ENCODE measurements at regions not wholly inside any gene's neighbourhood (a gene's known extent, or its start where the extent isn't known, plus 50 kb on each side); places are given as distances from the start of the nearest gene placed in this dataset.

DNA sequence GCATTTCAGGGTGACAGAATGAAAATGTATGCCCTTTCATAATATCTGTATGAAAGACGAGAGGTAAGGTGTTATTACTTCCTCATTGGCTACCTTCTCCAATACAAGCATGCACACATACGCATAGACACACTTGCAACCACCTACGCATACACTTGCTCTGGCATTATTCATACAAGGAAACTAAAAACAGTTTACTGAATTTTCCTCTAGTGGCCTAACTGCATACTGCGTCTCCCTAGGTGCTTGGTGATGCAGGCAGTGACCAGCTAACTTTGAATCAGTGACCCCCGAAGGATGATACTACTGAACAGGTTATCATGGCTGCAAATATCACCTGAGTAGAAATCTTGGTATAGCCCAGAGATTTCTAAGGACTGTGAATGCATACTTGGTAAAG is 593.1 kb downstream of the PKHD1 start:
- Histone ChIP-seq H3K9me3 (ENCODE audit: control insufficient read depth in 2 of 3, low read length in 3 of 3) (no peaks in the 10 kb centered on the region), H3K27ac (ENCODE audit: low read depth, low read length) (no peak overlapping the region), H3K27me3 (ENCODE audit: control insufficient read depth in 2 of 2, insufficient read depth in 2 of 2, low read length in 2 of 2) (no peaks in the 10 kb centered on the region), H3K4me1 (ENCODE audit: control insufficient read depth in 2 of 2, insufficient read depth in 2 of 2, low read length in 2 of 2) (no peaks in the 10 kb centered on the region), H3K4me3 (ENCODE audit: low read length) (no peak overlapping the region), H3K36me3 (ENCODE audit: control insufficient read depth in 2 of 3, insufficient read depth in 3 of 3, low read length in 3 of 3) (no peaks in the 10 kb centered on the region)
- H3K4me3 Mint-ChIP-seq = no peak overlapping the region
- H3K27me3 Mint-ChIP-seq = no peaks in the 10 kb centered on the region
- H3K36me3 Mint-ChIP-seq = no peaks in the 10 kb centered on the region
- POLR2A ChIA-PET = no interaction called here
- ATAC-seq (no peak), DNase-seq (no peak)
- no peaks in the 10 kb centered on the region for H3K4me1 Mint-ChIP-seq
- H3K27ac Mint-ChIP-seq = no peak overlapping the region
- peaks cover 0 to 12% (median 2%) of the 10 kb centered on the region in 11 donors for H3K9me3 Mint-ChIP-seq
- CTCF ChIA-PET = no interaction called here
- intact Hi-C loops (cut with micrococcal nuclease) = no loop called here

DNA sequence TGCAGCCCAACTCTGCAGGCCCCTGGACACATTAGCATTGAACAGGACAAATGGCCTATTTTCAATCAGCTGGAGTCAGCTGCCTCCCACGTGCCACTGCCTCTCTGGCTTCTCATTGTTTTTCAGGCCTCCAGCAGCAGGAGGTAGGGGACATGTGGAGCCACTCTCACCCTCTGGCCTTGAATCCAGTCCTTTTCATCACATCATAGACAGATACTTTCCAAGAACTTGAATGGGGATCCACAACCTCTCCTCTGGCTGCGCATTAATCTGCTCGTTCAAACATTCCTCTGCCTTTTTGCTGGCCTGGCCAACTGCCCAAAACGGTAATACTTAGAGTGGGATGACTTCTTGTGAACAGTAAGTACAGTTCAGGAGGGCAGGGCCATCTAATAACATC is 592.3 kb downstream of the PKHD1 start:
- DNase-seq (no peak), ATAC-seq (no peak)
- intact Hi-C loops (cut with micrococcal nuclease) = no loop called here
- no peaks in the 10 kb centered on the region for H3K4me1 ChIP-seq (ENCODE audit: control insufficient read depth in 2 of 2, insufficient read depth in 2 of 2, low read length in 2 of 2)
- H3K4me1 Mint-ChIP-seq = no peaks in the 10 kb centered on the region
- H3K36me3 ChIP-seq (ENCODE audit: control insufficient read depth in 2 of 3, insufficient read depth in 3 of 3, low read length in 3 of 3) = no peaks in the 10 kb centered on the region
- no peak overlapping the region for H3K4me3 Mint-ChIP-seq
- no peaks in the 10 kb centered on the region for H3K27me3 Mint-ChIP-seq
- CTCF ChIA-PET = no interaction called here
- H3K4me3 ChIP-seq (ENCODE audit: low read length) = no peak overlapping the region
- POLR2A ChIA-PET = no interaction called here
- H3K27me3 ChIP-seq (ENCODE audit: control insufficient read depth in 2 of 2, insufficient read depth in 2 of 2, low read length in 2 of 2) = no peaks in the 10 kb centered on the region
- peaks cover 0 to 12% (median 2%) of the 10 kb centered on the region in 11 donors for H3K9me3 Mint-ChIP-seq
- H3K36me3 Mint-ChIP-seq = no peaks in the 10 kb centered on the region
- no peaks in the 10 kb centered on the region for H3K9me3 ChIP-seq (ENCODE audit: control insufficient read depth in 2 of 3, low read length in 3 of 3)
- no peak overlapping the region for H3K27ac Mint-ChIP-seq
- H3K27ac ChIP-seq (ENCODE audit: low read depth, low read length) = no peak overlapping the region

- no peak for DNase-seq
- intact Hi-C loops (cut with micrococcal nuclease) = no loop called here
- no peak overlapping the region for H3K27ac Mint-ChIP-seq
- H3K4me3 Mint-ChIP-seq = no peak overlapping the region
- no peaks in the 10 kb centered on the region for H3K4me1 Mint-ChIP-seq
- no peaks in the 10 kb centered on the region for H3K36me3 ChIP-seq (ENCODE audit: control insufficient read depth in 2 of 3, insufficient read depth in 3 of 3, low read length in 3 of 3)
- POLR2A ChIA-PET = no interaction called here
- no peak overlapping the region for H3K4me3 ChIP-seq (ENCODE audit: low read length)
- H3K27me3 Mint-ChIP-seq = no peaks in the 10 kb centered on the region
- H3K27me3 ChIP-seq (ENCODE audit: control insufficient read depth in 2 of 2, insufficient read depth in 2 of 2, low read length in 2 of 2) = no peaks in the 10 kb centered on the region
- H3K27ac ChIP-seq (ENCODE audit: low read depth, low read length) = no peak overlapping the region
- peaks cover 0 to 6% (median 2%) of the 10 kb centered on the region in 11 donors for H3K9me3 Mint-ChIP-seq
- no peaks in the 10 kb centered on the region for H3K36me3 Mint-ChIP-seq
- H3K9me3 ChIP-seq (ENCODE audit: control insufficient read depth in 2 of 3, low read length in 3 of 3) = no peaks in the 10 kb centered on the region
- no peaks in the 10 kb centered on the region for H3K4me1 ChIP-seq (ENCODE audit: control insufficient read depth in 2 of 2, insufficient read depth in 2 of 2, low read length in 2 of 2)
- no peak for ATAC-seq
- CTCF ChIA-PET = no interaction called here
Observed at GRCh38 chr6:51495610-51496396, 591.6 kb downstream of the PKHD1 start.

DNA sequence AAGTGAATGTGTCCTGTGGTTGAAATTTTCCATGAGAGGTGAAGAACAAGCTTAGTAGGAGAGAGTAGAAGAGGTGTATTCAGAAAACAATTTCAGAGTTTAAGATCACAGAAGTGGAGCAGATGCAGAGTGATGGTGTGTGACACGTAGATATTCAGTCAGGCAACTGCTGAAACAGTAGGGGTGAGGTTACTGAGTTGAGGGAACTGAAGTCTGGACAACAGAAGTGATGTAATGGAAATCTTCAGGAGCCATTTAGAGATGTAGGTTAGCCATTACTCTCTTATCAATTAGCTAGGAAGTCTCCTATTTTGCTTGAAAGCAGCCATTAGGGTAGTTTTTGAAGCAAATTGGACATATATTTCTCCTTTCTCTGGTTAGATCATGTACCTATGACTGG is 584.4 kb downstream of the PKHD1 start:
- Mint-ChIP-seq H3K4me3 (no peak overlapping the region), H3K27ac (no peak overlapping the region), H3K27me3 (no peaks in the 10 kb centered on the region), H3K36me3 (no peaks in the 10 kb centered on the region), H3K4me1 (no peaks in the 10 kb centered on the region), H3K9me3 (peaks cover 0 to 5% (median 0%) of the 10 kb centered on the region in 11 donors)
- no peaks in the 10 kb centered on the region for H3K9me3 ChIP-seq (ENCODE audit: control insufficient read depth in 2 of 3, low read length in 3 of 3)
- intact Hi-C loops (cut with micrococcal nuclease) = no loop called here
- DNase-seq (no peak), ATAC-seq (no peak)
- no peak overlapping the region for H3K4me3 ChIP-seq (ENCODE audit: low read length)
- no peaks in the 10 kb centered on the region for H3K4me1 ChIP-seq (ENCODE audit: control insufficient read depth in 2 of 2, insufficient read depth in 2 of 2, low read length in 2 of 2)
- CTCF ChIA-PET = no interaction called here
- POLR2A ChIA-PET = no interaction called here
- no peaks in the 10 kb centered on the region for H3K36me3 ChIP-seq (ENCODE audit: control insufficient read depth in 2 of 3, insufficient read depth in 3 of 3, low read length in 3 of 3)
- no peak overlapping the region for H3K27ac ChIP-seq (ENCODE audit: low read depth, low read length)
- H3K27me3 ChIP-seq (ENCODE audit: control insufficient read depth in 2 of 2, insufficient read depth in 2 of 2, low read length in 2 of 2) = no peaks in the 10 kb centered on the region

GRCh38 chr6:51505434-51505833 is 582.0 kb downstream of the PKHD1 start:
- ChIA-PET POLR2A (no interaction called here), CTCF (no interaction called here)
- H3K4me3 ChIP-seq (ENCODE audit: low read length) = no peak overlapping the region
- no peaks in the 10 kb centered on the region for H3K9me3 ChIP-seq (ENCODE audit: control insufficient read depth in 2 of 3, low read length in 3 of 3)
- no peak for DNase-seq
- H3K27me3 ChIP-seq (ENCODE audit: control insufficient read depth in 2 of 2, insufficient read depth in 2 of 2, low read length in 2 of 2) = no peaks in the 10 kb centered on the region
- no peaks in the 10 kb centered on the region for H3K4me1 ChIP-seq (ENCODE audit: control insufficient read depth in 2 of 2, insufficient read depth in 2 of 2, low read length in 2 of 2)
- H3K4me1 Mint-ChIP-seq = no peaks in the 10 kb centered on the region
- peaks cover 0 to 5% (median 0%) of the 10 kb centered on the region in 11 donors for H3K9me3 Mint-ChIP-seq
- no peak overlapping the region for H3K4me3 Mint-ChIP-seq
- ATAC-seq = no peak
- H3K27ac ChIP-seq (ENCODE audit: low read depth, low read length) = no peak overlapping the region
- no peaks in the 10 kb centered on the region for H3K27me3 Mint-ChIP-seq
- H3K36me3 Mint-ChIP-seq = no peaks in the 10 kb centered on the region
- no peaks in the 10 kb centered on the region for H3K36me3 ChIP-seq (ENCODE audit: control insufficient read depth in 2 of 3, insufficient read depth in 3 of 3, low read length in 3 of 3)
- intact Hi-C loops (cut with micrococcal nuclease) = no loop called here
- H3K27ac Mint-ChIP-seq = no peak overlapping the region

DNA sequence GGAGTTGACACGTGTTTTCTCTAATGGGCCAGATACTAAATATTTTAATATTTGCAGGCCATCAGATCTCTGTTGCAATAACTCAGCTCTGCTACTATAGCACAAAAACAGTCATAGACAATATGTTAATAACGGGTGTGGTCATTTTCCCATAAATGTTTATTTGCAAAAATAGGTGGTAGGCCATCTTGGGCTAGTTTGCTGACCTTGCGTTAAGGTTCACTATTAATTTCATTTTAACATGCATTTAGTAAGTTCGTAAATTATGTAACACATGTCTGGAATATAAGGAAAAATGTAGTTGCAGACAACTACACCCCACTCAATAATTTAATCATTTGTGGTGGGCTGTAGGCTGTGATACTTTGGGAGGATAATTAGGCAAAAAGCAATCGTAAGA is 577.8 kb downstream of the PKHD1 start:
- H3K36me3 ChIP-seq (ENCODE audit: control insufficient read depth in 2 of 3, insufficient read depth in 3 of 3, low read length in 3 of 3) = no peaks in the 10 kb centered on the region
- Mint-ChIP-seq H3K4me1 (no peaks in the 10 kb centered on the region), H3K27me3 (no peaks in the 10 kb centered on the region), H3K36me3 (no peaks in the 10 kb centered on the region), H3K4me3 (no peak overlapping the region), H3K9me3 (peaks cover 0 to 5% (median 0%) of the 10 kb centered on the region in 11 donors), H3K27ac (no peak overlapping the region)
- H3K9me3 ChIP-seq (ENCODE audit: control insufficient read depth in 2 of 3, low read length in 3 of 3) = no peaks in the 10 kb centered on the region
- H3K4me1 ChIP-seq (ENCODE audit: control insufficient read depth in 2 of 2, insufficient read depth in 2 of 2, low read length in 2 of 2) = no peaks in the 10 kb centered on the region
- H3K27me3 ChIP-seq (ENCODE audit: control insufficient read depth in 2 of 2, insufficient read depth in 2 of 2, low read length in 2 of 2) = no peaks in the 10 kb centered on the region
- no peak overlapping the region for H3K4me3 ChIP-seq (ENCODE audit: low read length)
- POLR2A ChIA-PET = no interaction called here
- no peak for DNase-seq
- CTCF ChIA-PET = no interaction called here
- intact Hi-C loops (cut with micrococcal nuclease) = no loop called here
- no peak overlapping the region for H3K27ac ChIP-seq (ENCODE audit: low read depth, low read length)
- no peak for ATAC-seq

GRCh38 chr6:51511081-51511480 is 576.3 kb downstream of the PKHD1 start:
- H3K36me3 ChIP-seq (ENCODE audit: control insufficient read depth in 2 of 3, insufficient read depth in 3 of 3, low read length in 3 of 3) = no peaks in the 10 kb centered on the region
- ChIA-PET CTCF (no interaction called here), POLR2A (no interaction called here)
- H3K4me1 ChIP-seq (ENCODE audit: control insufficient read depth in 2 of 2, insufficient read depth in 2 of 2, low read length in 2 of 2) = no peaks in the 10 kb centered on the region
- no peak for ATAC-seq
- H3K4me1 Mint-ChIP-seq = no peaks in the 10 kb centered on the region
- no peak overlapping the region for H3K4me3 ChIP-seq (ENCODE audit: low read length)
- DNase-seq = no peak
- H3K27ac ChIP-seq (ENCODE audit: low read depth, low read length) = no peak overlapping the region
- intact Hi-C loops (cut with micrococcal nuclease) = no loop called here
- no peaks in the 10 kb centered on the region for H3K9me3 ChIP-seq (ENCODE audit: control insufficient read depth in 2 of 3, low read length in 3 of 3)
- H3K4me3 Mint-ChIP-seq = no peak overlapping the region
- H3K9me3 Mint-ChIP-seq = peaks cover 0 to 5% (median 0%) of the 10 kb centered on the region in 11 donors
- no peak overlapping the region for H3K27ac Mint-ChIP-seq
- no peaks in the 10 kb centered on the region for H3K36me3 Mint-ChIP-seq
- H3K27me3 Mint-ChIP-seq = no peaks in the 10 kb centered on the region
- no peaks in the 10 kb centered on the region for H3K27me3 ChIP-seq (ENCODE audit: control insufficient read depth in 2 of 2, insufficient read depth in 2 of 2, low read length in 2 of 2)

All from naive thymus-derived CD4-positive, alpha-beta T cell (primary cell).